HG02571 (cell line): ENCODE measurements at regions not wholly inside any gene's neighbourhood (a gene's known extent, or its start where the extent isn't known, plus 50 kb on each side); places are given as distances from the start of the nearest gene placed in this dataset.
"Not testable (repeated sequence)": the region's sequence is repeated elsewhere in the genome, so short reads cannot be mapped to it uniquely, and the experiment has no call there.

Source experiments
- ATAC-seq: cut with Tn5 transposase; IDR thresholded peaks from one replicate; pipeline ENCODE4 v1.9.1; 2021; ENCODE audit warnings: mild to moderate bottlenecking, moderate library complexity; ENCODE audit not compliant: unreplicated experiment

GRCh38 chr7:131865911-131866310 is 309.5 kb upstream of the PODXL start:
- no peak for ATAC-seq

GRCh38 chr7:131861620-131862346 is 305.4 kb upstream of the PODXL start:
- no peak for ATAC-seq

GRCh38 chr7:131859147-131859821 is 302.9 kb upstream of the PODXL start:
- peak; percentile 78 for ATAC-seq

GRCh38 chr7:131858611-131859010 is 302.2 kb upstream of the PODXL start:
- no peak for ATAC-seq

- ATAC-seq = no peak
These were observed 293.0 kb upstream of the PODXL start for GRCh38 chr7:131849472-131849871.

GRCh38 chr7:131848033-131848432 is 291.6 kb upstream of the PODXL start:
- ATAC-seq = no peak

- no peak for ATAC-seq
These were observed 289.3 kb upstream of the PODXL start for GRCh38 chr7:131845573-131846314.

GRCh38 chr7:131844369-131844768 is 287.9 kb upstream of the PODXL start:
- ATAC-seq = no peak

- no peak for ATAC-seq
These were observed 287.5 kb upstream of the PODXL start for GRCh38 chr7:131843898-131844331.

GRCh38 chr7:131839967-131840690 is 283.7 kb upstream of the PODXL start:
- no peak for ATAC-seq

- no peak for ATAC-seq
These were observed 280.3 kb upstream of the PODXL start for GRCh38 chr7:131836733-131837132.

- ATAC-seq = no peak
These were observed 278.7 kb upstream of the PODXL start for GRCh38 chr7:131835141-131835540.

GRCh38 chr7:131830681-131831080 is 274.3 kb upstream of the PODXL start:
- ATAC-seq = no peak

GRCh38 chr7:131829947-131830558 is 273.6 kb upstream of the PODXL start:
- no peak for ATAC-seq

GRCh38 chr7:131827421-131827820 is 271.0 kb upstream of the PODXL start:
- no peak for ATAC-seq

- ATAC-seq = no peak
These were observed 270.5 kb upstream of the PODXL start for GRCh38 chr7:131826960-131827359.

GRCh38 chr7:131823961-131824440 is 267.6 kb upstream of the PODXL start:
- not testable (repeated sequence) for ATAC-seq

- no peak for ATAC-seq
These were observed 263.5 kb upstream of the PODXL start for GRCh38 chr7:131819891-131820290.

GRCh38 chr7:131816391-131817007 is 260.1 kb upstream of the PODXL start:
- no peak for ATAC-seq

- ATAC-seq = no peak
These were observed 252.3 kb upstream of the PODXL start for GRCh38 chr7:131808736-131809135.
